ENCODE measurements at regions not wholly inside any gene's neighbourhood (a gene's known extent, or its start where the extent isn't known, plus 50 kb on each side); places are given as distances from the start of the nearest gene placed in this dataset.
"Not testable (repeated sequence)": the region's sequence is repeated elsewhere in the genome, so short reads cannot be mapped to it uniquely, and the experiment has no call there.

GRCh38 chr12:96085475-96085874 is 50.1 kb upstream of the LTA4H start:
- no peak for DNase-seq (ENCODE audit: low read depth)

- DNase-seq (ENCODE audit: low read depth): not testable (repeated sequence)
Observed at GRCh38 chr12:96086190-96086589, 50.8 kb upstream of the LTA4H start.

- DNase-seq (ENCODE audit: low read depth): no peak
Observed at GRCh38 chr12:96091833-96092232, 56.4 kb upstream of the LTA4H start.

- DNase-seq (ENCODE audit: low read depth): no peak
Observed at GRCh38 chr12:96093543-96094196, 58.3 kb upstream of the LTA4H start.

- no peak for DNase-seq (ENCODE audit: low read depth)
Observed at GRCh38 chr12:96094201-96094600, 58.8 kb upstream of the LTA4H start.

- DNase-seq (ENCODE audit: low read depth): no peak
Observed at GRCh38 chr12:96098631-96099030, 63.2 kb upstream of the LTA4H start.

- no peak for DNase-seq (ENCODE audit: low read depth)
Observed at GRCh38 chr12:96099421-96099820, 64.0 kb upstream of the LTA4H start.

- no peak for DNase-seq (ENCODE audit: low read depth)
Observed at GRCh38 chr12:96099986-96100385, 64.6 kb upstream of the LTA4H start.

- no peak for DNase-seq (ENCODE audit: low read depth)
Observed at GRCh38 chr12:96101806-96102205, 66.4 kb upstream of the LTA4H start.

GRCh38 chr12:96103067-96103644 is 67.8 kb upstream of the LTA4H start:
- no peak for DNase-seq (ENCODE audit: low read depth)

GRCh38 chr12:96104566-96104965 is 69.2 kb upstream of the LTA4H start:
- DNase-seq (ENCODE audit: low read depth): no peak

GRCh38 chr12:96106137-96106536 is 70.8 kb upstream of the LTA4H start:
- DNase-seq (ENCODE audit: low read depth): no peak

GRCh38 chr12:96107236-96107635 is 71.8 kb upstream of the LTA4H start:
- DNase-seq (ENCODE audit: low read depth): no peak

- DNase-seq (ENCODE audit: low read depth): no peak
Observed at GRCh38 chr12:96108321-96108720, 72.9 kb upstream of the LTA4H start.

GRCh38 chr12:96108941-96109340 is 73.6 kb upstream of the LTA4H start:
- DNase-seq (ENCODE audit: low read depth): not testable (repeated sequence)

GRCh38 chr12:96112733-96113132 is 77.3 kb upstream of the LTA4H start:
- no peak for DNase-seq (ENCODE audit: low read depth)

GRCh38 chr12:96117460-96117859 is 76.7 kb upstream of the ELK3 start:
- DNase-seq (ENCODE audit: low read depth): no peak

- DNase-seq (ENCODE audit: low read depth): no peak
Observed at GRCh38 chr12:96120359-96121100, 73.6 kb upstream of the ELK3 start.

- DNase-seq (ENCODE audit: low read depth): no peak
Observed at GRCh38 chr12:96121271-96121711, 72.9 kb upstream of the ELK3 start.

GRCh38 chr12:96128292-96128691 is 65.9 kb upstream of the ELK3 start:
- DNase-seq (ENCODE audit: low read depth): not testable (repeated sequence)

- DNase-seq (ENCODE audit: low read depth): no peak
Observed at GRCh38 chr12:96130396-96131059, 63.6 kb upstream of the ELK3 start.

- no peak for DNase-seq (ENCODE audit: low read depth)
Observed at GRCh38 chr12:96131230-96131788, 62.9 kb upstream of the ELK3 start.
